GM19468 (cell line): ENCODE measurements at regions not wholly inside any gene's neighbourhood (a gene's known extent, or its start where the extent isn't known, plus 50 kb on each side); places are given as distances from the start of the nearest gene placed in this dataset.
"Not testable (repeated sequence)": the region's sequence is repeated elsewhere in the genome, so short reads cannot be mapped to it uniquely, and the experiment has no call there.

ENCODE experiments used
- ATAC-seq: cut with Tn5 transposase; IDR thresholded peaks from one replicate; pipeline ENCODE4 v1.9.1; 2021; ENCODE audit warnings: mild to moderate bottlenecking, moderate library complexity, moderate number of reproducible peaks; ENCODE audit not compliant: unreplicated experiment; ENCODE audit errors: extremely low read depth

DNA sequence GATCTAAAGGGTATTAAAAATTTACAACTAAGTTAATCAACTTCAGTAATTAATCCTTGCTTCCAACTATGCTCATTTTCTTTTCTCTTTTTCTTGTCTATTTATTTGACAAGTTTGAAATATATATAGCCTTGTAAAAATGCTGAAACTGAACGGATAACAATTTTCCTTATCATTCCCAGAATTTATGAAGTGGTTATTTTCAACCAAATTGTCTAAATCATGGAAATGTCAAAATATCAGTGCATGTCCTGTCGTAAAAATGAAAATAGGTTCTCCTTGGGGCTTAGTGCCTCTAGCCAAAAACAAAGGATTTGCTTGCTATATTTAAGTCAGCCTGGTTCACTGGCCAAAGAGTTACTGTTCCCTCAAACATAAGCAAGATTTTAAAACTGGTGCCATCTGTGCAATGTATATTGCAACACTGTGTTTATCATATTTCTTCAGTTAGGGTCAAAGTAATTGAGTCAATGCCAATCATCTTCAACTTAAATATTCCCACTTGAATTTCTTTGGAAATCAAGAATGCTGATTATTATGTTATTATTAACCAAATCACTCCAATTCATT, 798.3 kb downstream of the MAT2B start:
- ATAC-seq, result no peak

DNA sequence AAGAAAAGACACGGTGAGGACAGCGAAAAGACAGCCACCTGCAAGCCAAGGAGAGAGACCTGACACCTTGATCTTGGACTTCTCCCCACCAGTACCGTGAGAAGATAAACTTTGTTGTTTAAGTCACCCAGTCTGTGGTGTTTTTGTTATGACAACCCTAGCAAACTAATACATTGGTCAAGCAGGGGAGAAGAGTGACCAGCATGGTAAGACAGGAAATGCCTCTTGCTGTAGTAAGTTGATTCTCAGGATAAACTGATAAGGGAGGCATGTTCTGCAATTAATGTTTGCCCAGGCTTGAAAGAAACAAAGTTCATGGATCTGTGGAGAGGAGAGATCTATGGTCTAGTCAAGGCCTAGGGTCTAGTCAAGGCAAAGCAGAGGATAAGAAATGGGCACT, 801.2 kb downstream of the MAT2B start:
- ATAC-seq, result no peak

DNA sequence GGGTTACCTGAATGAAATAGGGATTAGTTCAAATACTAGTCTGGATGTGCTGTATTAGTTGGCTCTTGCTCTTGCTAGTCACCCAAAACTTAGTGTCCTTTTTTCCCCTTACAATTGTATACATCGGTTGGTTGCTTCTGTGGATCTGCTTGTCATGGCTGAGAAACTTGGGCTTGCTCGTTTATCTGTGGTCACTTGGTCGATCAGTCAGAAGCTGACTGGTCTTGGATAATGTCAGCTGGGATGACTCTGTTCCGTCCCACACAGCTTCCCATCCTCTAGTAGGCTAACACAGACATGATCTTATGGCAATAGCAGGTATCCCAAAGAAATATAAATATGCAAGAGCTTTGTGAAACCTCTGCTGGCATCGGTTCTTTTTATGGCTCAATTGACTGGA, 807.4 kb downstream of the MAT2B start:
- no peak for ATAC-seq

DNA sequence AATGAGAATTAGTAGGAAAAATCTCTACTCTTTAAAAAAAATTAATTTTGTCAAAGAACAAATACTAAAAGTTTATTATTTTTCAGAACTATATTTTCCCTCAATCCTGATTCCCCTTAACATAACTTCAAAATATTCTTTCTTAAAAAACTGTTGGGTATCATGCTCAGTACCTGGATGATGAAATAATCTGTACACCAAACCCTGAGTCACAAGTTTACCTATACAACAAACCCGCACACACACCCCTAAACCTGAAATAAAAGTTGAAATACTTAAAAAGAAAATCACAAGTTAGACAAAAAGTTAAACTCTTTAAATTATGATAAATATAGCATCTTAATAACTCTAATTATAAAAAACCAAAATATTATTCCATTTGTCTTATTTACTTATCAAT, 812.3 kb downstream of the MAT2B start:
- ATAC-seq, result no peak

DNA sequence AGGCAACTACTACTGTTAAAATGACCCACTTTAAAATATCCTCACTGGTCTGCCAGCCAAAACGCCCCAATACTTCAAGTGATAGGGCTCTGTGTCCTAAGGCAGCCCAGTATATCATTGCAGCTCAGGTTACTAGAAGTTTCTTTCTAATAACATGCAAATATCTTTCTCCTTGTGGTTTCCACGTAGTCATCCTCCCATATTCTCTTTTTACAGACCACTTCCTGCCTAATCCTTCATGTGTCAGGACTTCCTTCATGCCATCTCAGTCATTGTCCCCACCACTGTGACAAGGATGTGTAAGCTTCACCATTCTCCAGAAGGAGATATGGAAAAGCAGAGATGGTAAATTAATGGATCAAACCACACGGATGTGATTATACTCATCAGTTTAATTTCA, 813.7 kb downstream of the MAT2B start:
- no peak for ATAC-seq

DNA sequence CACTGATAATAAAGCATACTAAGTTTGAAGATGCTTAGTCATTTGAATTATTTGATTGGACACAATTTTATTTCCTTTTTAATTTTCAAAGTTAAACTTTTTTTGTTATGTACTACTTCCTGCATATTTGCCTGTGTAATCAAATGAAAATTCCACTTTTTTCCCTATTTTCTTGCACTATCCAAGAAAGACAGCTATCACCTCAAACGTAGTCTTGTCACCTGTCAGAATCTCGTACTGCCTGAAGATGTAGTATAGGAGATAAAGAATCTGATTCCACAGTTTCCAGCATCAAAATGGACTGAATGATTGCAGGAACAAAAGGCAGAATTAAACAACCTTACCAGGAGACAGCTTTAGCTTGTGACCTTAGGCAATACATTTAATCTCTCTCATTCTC, 818.8 kb downstream of the MAT2B start:
- ATAC-seq, result no peak

DNA sequence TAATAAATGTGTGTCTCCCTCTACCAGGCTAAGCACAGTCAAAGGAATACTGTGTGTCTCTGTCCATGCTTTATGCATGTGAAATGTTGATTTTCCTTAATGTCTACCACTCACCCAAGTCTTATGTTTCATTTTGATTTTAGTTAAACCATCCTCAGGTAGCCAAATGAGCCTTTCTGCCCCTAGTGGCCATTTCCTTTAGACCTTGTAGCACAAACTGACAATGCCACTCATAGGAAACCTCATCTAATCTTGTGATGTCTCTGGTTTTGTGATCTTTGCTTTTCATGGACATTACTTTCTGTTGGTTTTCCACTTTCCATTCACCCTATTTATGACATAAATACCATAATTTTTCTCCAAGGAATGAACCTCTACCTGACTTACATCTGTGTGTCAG, 820.8 kb downstream of the MAT2B start:
- ATAC-seq, result no peak

DNA sequence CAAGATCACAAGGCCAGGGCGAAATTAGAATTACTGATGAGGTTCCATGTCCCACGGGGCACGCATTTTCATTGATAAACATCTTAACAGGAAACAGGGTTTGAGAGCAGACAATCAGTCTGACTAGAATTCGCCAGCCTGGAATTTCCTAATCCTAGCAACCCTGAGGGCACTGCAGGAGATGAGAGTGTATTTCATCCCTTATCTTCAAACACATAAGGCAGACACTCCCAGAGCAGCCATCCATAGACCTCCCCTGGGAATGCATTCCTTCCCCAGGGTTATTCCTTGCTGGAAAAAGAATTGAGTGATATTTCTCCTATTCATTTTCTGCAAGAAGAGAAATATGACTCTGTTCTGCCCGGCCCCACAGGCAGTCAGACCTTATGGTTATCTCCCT, 821.7 kb downstream of the MAT2B start:
- ATAC-seq, result not testable (repeated sequence)

DNA sequence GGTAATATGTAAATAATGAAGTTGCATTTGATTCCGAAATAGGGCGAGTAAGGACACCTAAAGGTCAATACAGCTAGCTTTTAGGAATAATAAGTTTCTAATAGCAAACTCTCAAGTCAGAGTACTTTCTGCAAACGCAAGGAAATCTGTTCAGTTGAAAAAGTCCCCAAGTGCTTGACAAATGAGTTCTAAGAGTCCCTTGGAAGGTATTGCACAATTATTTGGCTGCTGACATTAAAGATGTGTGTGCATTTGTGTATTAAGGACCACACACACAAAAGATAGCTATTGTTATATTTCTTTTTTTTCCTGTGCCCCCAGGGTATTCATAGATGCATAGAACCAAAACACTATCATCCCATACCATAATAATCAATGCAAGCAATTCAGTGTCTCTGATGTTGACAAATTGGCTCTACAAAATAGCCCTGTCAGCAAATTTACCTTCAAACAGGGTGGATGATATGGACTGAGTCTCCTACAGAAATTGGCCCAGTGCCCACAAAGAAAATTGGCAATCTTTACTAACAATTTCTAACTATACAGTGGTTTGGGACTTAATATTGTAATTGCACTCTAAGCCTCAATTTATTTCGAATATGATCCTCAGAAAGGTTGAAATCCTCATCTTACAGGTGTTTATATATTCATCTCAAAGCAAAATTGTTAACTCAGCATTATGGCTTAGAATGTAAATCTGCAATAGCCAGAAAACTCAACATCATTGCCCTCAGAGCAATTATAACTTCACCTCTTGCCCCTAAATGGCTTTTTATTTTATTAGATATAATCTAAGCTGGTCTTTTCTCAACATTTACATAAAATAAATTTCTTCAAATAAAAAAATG, 827.2 kb downstream of the MAT2B start:
- no peak for ATAC-seq

DNA sequence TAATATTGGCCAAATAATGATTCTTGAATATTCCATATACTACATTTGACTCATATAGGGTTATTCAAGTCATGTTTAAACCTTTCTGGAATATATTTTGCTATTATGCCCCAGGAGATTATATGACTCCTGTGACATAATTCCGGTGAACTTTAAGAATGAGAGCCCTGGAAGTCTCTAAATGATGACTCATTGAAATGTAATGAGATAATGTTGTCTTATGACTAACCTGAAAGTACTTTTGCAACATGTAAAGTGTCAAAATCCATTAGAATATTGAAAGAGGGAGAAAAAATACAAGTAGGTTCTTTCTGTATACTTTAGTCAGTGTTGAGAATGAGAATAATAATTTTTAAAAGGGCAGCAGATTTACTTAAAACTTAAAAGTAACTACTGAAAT, 830.4 kb downstream of the MAT2B start:
- no peak for ATAC-seq

DNA sequence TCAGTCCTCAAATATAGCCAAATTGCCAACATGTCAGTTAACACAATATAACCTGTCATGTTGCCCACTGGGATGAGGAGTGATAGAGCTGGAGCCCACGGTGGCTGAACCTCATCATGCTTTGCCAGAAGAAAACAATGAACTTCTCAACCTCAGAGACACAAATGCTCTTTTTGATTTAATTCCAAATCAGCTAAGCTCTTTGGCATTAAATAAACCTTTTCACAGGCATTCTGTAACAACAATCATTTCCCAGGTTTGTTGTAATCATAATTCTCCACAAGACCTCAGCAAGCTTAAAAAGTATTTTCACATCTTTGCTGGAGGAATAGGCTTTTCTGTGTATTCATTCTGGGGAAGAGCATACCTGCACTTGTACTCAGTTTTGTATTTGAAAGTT, 830.9 kb downstream of the MAT2B start:
- ATAC-seq, result no peak

DNA sequence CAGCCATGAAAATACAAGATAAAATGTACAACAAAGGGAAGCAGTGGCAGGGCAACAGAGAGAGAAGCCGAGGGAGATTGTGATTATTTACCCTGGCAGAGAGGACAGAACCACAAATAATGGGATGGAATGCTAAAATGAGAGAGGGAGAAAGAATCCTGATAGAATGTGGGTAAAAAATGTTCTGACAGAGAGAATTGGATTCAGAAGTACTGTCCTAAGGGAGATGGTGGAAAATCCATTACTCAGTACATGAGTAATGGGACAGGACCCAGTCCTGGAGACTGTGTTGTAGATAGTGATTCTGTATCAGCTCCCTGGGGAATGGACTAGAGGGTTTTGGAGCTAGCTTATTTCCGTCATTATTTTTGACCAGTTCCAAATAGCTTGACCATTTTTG, 831.5 kb downstream of the MAT2B start:
- ATAC-seq, result no peak

DNA sequence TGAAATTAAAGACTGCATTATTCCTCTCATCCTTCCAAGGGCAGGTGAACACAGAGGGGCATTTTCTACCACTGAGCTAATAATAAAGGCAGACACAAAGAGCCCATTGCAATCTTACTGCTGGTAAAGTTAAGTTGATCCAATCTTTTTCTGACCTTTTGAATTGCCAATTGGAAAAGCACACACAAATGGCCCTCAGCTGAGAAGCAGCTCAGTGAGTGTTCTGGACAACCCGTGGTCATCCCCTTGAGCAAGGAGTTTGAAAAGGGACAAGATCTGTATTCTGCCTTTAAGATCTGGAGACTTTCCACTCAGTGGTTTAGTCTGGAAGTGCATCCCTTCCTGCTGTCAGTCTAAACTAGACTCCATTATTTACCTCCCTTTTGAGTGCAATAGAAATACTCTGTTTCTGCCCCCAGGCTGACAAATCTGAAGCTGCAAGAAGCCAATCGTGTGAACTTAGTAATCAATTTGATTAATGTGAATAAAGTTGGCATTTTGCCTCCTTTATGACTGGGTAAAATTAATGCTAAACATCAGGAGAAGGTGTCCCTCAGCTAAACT, 835.7 kb downstream of the MAT2B start:
- ATAC-seq, result no peak

DNA sequence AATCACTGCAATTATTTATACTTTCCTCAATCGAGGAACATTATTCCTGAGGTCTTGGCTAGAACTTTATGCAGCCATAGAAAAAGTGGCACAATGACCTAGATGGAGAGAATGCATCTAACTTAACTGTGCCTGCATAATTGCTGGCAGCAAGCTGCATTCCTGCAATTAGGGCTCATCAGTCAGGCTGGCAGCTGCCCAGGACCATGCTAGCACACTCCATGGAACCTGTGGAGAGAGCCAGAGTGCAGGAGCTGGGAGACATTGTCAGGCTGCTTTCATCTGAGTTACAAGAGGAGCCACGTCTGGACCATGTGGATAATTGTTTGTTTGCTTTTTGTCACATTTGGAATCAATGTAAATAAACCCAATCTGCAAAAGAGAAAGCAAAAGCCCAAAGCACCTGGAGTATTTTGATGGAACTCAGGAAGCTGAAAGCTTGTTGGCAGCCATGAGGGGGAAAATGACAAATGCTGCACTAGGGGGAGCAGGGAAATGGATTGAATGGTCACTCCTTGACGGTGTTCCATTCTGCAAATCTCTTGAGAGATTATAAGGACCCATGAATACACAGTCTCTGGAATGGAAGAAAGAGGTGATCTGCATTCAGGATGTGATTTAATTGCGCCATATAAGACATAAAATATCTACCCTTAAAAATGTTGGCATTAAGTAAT, 839.9 kb downstream of the MAT2B start:
- no peak for ATAC-seq

DNA sequence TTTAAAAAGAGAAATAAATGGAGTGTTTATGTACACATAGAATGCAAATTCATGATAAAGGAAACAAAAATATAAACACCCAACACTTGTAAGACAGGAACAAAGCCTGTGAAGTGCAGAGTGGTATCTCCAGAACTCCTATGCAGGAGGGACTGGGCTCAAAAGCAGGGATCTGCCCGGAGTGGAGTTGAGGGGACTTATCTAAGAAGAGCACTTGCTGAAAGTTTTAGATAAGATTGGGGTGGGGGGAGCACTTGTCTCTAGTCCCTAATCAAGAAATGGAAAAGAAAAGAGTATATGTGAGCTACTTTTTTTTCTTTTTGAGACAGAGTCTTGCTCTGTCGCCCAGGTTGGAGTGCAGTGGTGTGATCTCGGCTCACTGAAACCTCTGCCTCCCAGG, 840.4 kb downstream of the MAT2B start:
- ATAC-seq, result no peak

DNA sequence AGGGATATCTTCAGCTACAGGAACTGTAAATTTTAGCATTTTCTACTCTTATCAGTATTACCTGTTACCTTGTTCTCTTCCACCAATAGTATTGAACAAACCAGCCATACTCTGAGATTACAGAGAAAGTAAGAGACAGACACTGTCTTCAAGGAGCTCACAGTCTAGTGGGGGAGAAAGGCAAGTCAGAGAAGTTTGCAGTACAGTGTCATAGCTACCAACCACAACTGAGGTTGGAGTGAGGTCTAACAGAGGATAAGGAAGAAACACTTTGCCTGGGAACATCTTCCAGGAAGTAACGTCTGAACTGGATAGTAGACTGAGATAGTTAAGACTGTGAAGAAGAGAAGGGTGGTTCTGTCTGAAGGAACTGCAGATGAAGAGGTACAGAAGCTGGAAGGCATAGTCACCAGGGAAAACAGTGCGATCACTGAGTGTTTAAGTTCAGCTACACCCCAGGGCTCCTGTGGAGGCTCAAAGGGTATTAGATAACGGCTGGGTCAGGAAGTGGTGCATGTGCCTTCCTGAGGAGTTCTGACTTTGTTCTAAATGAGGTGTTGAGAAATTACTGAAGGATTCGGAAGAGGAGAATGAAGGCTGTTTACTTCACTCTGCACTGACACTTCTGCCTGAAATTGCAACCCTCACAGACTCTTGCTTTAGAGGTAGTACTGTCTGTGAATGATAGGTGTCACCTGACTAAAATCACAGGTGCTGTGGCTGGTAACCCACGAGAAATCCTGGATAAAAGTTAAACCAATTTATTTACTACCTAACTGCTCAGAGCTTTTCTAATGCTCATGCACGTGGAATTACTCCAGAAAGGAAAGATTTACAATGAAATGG, 841.6 kb downstream of the MAT2B start:
- no peak for ATAC-seq

DNA sequence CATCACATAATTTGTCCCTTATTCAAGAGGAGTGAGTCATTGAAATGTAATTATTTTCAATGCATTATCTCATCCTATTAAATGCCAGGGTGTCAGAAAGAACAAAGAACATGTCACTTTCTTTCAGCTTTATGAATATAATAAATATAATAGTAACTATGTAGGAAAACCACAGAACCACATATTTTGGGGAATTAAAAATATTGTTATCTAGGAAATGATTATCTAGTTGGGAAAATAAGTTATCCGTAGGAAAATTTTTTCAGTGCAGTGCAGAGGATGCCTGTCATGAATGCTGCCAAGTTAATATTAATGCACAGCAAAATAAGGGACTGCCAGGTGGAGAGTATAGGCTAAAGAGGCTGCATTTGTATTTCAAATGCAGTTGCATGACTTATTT, 844.8 kb downstream of the MAT2B start:
- ATAC-seq, result no peak

DNA sequence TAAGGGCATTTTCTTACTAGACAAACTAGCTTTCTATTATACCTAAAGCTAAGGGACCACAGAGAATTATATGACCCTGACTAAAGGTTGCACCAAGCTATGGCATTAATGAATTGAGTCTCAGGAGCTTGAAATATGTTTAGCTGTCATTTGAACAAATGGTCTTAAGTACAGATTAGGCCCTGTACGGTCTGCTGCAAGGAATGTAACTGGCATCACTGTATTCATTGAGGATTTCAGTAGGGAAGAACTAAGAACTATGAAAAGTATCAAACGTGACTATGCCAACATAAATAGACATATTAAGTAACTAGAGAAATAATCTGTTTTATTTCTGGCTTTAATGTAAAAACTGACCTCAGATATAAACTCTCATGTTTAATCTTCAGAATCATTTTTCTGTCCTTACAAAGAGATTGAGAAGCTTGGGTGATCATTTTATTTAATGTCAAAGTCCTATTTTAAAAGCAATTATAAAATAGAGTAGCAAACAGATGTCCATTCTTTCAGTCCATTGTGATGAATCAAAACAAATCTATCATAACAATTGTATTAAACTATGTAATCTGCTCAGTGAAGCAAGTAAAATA, 845.9 kb downstream of the MAT2B start:
- no peak for ATAC-seq

DNA sequence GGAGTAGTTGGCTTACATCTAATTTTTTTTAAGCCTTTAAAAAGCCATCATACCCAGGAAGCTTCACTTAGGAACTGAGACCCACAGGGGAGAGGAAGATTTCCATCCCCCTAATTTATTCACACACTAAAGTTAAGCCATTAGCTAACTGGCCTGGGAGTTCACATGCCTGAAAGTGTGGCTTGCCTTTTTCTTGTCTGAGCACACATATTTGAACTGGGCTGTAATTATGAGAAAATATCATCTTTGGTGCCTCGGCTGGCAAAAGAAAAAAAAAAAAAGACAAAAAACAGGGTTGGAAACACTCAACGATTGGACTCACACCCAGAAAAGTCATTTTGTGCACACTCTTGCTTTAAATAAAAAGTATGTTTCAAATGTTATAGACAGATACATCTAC, 847.3 kb downstream of the MAT2B start:
- no peak for ATAC-seq

DNA sequence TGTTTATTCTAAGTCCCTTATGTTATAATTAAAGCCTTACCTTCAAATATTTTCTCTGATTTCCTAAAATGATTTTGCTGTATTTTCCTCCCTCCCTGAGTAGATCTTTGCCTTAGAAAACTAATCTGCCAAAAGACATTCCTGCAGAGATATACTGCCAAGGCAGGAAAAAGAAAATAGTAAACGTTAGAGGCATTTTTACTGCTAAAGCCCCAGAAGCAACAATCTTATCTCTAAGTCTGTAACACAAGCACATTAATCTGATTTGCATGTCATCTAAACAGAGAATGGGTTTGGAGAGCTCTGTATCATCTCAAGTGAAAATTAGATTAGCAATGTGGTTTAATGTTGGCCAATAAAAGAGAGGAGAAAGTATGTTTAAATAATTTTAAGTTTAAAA, 847.7 kb downstream of the MAT2B start:
- ATAC-seq, result no peak
